Globus pallidus (tissue), 1 donor: ENCODE measurements at regions not wholly inside any gene's neighbourhood (a gene's known extent, or its start where the extent isn't known, plus 50 kb on each side); places are given as distances from the start of the nearest gene placed in this dataset.

Experiments used
- DNase-seq: peaks from one replicate; pipeline ENCODE4 v3.0.0-alpha.2; 2015; ENCODE audit warnings: low spot score

GRCh38 chr10:50936335-50936734 is 50.9 kb upstream of the A1CF start:
- no peak for DNase-seq

DNA sequence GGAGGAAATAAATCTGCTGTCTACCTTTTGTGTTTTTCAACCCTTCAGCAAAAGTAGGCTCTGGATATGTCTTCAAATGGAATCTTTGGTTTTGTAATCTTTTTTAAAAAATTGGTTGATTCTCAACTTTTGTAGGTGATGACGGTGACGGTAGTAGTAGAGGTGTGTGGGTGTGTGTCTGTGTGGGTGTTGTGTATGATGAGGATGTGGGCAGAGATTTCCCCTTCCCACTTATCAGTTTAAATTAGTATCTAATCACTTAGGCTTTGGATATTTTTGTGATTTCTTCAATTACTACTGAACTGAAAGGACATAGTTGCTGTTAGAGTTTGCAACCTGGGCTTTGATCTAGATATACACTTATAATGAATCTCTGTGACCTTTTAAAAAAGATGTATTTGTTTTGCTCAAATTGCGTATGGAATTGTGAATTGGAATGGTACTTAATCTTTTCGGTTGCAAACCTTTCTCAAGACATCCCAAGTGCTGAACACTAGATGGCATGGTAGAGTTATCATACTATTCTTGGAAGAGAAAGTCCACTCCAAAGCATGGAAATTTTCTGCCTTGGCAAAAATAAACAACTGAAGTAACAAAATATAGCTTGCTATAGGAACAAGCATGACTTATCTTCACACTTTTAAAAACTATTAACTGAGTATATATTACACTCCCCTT is 51.9 kb upstream of the A1CF start:
- DNase-seq, result peak; percentile 16

- DNase-seq, result no peak
Measured at GRCh38 chr10:50941629-50942028, 56.2 kb upstream of the A1CF start.

- no peak for DNase-seq
Measured at GRCh38 chr10:50946991-50947781, 61.8 kb upstream of the A1CF start.

- DNase-seq, result no peak
Measured at GRCh38 chr10:50951365-50951764, 65.9 kb upstream of the A1CF start.

- no peak for DNase-seq
Measured at GRCh38 chr10:50961297-50961696, 75.9 kb upstream of the A1CF start.

GRCh38 chr10:50963063-50963462 is 77.6 kb upstream of the A1CF start:
- no peak for DNase-seq

- DNase-seq, result no peak
Measured at GRCh38 chr10:50968386-50969091, 83.1 kb upstream of the A1CF start.

DNA sequence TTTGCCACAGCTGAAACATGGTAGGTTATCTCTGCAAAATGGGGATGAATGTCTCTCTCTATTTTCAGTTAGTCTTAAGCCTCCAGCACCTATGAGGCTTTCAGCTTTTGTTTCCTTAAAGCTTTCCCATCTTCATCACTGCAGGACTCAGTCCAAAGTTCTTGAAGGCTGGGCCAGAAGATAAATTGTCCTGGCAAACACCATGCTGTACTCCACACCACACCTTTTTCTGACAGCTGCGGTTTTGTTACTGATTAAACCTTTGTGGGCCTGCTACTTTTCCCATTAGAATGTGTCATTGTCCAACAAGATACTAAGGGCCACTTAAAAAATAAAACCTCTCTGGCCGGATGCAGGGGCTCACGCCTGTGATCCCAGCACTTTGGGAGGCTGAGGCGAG is 87.2 kb upstream of the A1CF start:
- DNase-seq, result no peak

DNA sequence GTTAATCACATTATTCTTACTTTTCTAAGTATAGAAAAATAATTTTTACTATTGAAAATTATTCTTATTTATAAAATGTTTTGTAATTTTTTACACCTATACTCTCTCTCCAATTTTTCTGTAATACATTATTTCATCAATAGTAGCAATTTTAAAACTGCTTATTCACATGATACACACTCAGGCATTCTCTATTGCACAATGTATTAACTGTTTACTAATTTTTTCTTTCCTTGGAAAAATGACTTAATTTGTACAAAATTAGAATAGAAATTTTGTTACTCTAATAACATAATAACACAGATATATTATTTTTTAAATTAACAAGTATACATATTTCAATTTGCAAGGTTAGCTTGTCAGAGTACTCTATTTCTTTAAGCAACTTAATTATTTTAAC is 92.9 kb upstream of the PRKG1 start:
- DNase-seq, result no peak

DNA sequence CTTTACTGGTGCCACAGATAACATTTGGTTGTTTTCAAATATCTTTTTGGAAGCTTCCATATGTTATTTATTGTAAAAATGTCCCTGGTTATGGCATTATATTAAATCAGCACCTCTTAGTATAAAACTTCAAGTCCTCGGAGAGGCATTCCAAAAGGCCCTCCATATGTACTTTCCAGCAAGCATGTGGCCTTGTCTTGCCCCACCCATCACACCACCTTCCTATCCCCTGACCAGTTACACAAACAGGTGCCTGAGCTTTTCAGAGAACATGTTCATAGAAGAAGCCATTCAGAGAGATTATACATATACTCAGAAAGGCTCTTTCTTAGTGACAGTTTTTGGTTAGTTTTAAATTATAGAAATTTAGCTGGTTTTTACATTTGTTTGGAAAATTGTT is 92.4 kb upstream of the PRKG1 start:
- DNase-seq, result no peak

GRCh38 chr10:50982989-50983388 is 91.3 kb upstream of the PRKG1 start:
- no peak for DNase-seq

- no peak for DNase-seq
Measured at GRCh38 chr10:50987934-50988333, 86.4 kb upstream of the PRKG1 start.

DNA sequence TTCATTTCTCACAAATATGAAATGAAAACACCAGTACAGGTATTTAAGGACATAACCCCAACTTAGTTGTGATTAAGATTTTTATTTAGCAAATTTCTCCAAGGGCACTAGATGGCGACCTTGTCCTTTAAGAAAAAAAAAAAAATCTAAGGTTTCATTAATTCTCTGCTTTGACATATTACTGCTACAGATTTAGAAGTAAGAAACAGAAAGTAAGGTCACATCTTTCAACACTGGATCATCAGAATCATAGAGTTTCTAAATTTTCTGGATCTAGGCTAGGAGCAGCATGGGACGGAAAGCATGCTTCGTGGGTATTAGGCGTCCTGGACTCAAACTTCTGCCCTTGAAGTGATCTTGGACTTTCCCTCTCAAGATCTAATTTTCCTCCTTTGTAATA is 85.5 kb upstream of the PRKG1 start:
- no peak for DNase-seq

DNA sequence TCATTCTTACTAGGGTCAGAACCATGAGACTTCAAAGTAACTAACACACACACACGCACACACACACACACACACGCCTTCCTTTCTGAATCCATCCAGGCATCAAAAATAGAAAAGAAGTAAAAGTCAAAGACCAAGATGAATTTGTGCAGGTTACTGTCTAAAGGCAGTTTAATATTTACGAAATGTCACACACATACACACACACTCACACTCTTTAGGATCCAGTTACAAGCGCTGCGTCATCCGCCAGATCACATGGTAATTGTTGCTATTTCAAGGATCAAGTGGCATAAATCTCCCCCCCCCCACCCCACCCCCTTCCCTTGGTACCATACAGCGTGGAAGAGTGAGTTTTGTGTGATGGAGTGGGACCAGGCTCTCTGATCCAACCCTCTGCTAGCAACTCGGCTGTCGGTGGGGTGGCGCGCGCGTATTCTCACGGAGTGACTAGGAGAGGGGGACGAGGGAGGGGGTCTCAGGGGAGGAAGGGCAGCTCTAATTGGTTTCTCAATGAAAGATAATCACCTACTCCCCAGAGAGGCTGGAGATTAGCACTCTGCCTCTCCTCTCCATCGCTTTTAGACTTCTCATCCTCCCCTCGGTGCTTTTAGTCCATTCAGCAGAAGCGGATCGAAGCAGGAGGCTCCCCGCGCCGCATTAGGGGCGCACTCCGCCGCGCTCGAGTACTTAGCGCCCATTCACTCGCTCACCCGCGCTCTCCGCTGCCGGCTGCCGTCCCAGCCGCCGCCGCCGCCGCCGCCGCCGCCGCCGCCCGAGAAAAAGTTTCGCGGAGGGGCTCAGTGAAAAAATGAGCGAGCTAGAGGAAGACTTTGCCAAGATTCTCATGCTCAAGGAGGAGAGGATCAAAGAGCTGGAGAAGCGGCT is 83.5 kb upstream of the PRKG1 start:
- DNase-seq, result no peak

DNA sequence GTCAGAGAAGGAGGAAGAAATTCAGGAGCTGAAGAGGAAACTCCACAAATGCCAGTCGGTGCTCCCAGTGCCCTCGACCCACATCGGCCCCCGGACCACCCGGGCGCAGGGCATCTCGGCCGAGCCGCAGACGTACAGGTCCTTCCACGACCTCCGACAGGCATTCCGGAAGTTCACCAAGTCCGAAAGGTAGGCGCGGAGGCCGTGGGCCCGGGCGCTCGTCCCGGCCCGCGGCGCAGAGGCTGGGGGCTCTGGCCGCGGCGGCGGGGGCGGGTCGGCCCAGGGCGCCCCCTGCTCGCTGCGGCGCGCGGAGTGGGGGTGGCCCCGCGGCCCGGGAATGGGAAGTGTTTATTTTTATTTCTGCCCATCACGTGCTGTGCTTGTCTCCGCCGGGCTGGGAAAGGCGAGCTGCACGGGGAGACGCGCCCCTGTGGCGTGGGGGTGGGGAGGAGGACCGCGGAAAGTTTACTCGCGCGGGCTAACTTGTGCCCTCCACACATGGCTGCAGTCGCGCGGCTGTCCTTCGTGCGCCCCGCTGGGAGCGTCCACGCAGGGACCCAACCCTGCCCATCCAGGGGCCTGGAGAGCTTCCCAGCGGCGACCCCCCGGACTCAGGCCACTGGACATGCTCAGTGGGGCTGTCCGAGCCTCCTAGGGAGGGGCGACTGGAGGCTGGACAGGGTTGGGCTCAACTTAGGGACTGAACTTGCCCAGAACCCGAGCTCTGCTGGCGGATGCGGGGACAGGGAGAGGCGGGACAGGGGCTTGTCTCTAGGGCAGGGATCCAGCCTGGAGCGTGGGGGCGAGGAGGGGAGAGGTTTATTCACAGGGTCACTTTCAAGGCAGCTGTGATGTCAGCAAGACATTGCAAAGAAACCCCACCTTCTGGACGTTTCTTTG is 82.6 kb upstream of the PRKG1 start:
- DNase-seq, result no peak

DNA sequence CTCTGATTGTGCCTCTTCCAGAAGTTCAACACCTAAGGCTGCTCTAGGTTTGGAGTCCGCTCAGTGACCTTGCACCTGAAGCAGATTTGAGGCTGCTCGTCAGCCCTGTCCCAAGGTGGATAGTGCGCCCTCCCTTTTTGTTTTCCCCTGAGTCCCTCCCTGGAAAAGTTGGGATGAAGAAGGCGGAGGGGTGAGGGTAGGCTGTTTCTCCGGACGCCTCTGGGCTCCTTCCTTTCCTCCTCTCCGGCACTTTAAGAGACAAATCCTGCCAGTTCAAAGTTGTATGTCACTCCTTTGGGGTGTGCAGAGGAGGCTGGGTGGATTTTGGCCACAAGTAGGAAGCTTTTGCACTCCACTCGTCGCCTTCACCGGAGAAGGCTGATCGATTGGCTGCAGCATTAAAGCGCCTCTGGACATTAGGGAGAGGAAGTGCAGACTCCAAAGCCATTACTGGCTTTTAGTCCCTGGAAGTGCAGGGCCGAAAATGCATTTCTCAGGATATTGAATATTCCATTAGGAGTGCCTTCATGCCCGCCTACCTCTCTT is 81.9 kb upstream of the PRKG1 start:
- DNase-seq, result no peak

GRCh38 chr10:50992972-50993766 is 81.1 kb upstream of the PRKG1 start:
- no peak for DNase-seq

DNA sequence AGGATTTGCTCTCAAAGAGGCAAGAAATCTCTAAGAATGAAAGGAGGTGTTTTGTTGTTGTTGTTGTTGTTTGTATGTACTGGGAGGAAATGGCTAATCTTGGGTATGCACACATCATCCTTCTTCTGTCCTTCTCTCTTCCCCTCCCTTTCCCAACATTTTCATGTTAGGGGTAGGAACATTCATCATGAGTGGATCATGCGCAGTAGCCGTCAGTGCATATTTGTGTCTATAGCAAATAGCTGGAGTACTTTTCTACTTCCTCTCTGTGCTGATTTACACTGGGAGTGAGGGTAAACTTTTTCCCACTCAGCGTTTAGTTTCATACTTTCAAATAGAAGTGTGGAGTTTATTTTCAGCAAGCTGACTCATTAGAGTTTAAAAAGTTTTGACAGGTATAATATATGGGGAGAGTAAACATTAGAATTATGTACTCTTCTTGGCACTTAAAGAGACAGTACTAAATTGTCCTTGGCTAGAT is 80.5 kb upstream of the PRKG1 start:
- DNase-seq, result no peak

DNA sequence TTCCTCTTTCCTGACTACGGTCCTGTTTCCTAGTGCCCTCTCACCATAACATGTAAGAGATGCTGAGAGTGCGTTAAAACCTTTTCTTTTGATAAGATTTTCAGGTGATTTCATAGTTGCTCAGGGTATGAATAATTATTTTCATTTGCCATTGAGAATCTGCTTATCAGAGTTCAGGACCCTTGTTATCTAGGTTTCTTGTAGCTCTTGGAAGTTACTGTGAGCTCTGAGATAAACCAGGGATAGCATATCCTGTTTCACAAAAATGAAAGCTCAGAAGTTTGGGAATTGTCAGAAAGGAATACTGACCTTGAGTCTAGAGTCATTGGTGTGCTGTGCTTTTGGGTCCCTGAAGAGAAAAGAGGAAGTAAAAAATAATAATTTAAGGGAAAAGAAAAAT is 76.8 kb upstream of the PRKG1 start:
- DNase-seq, result no peak
